Loucy (cell line): ENCODE measurements at regions not wholly inside any gene's neighbourhood (a gene's known extent, or its start where the extent isn't known, plus 50 kb on each side); places are given as distances from the start of the nearest gene placed in this dataset.

Experiments
- H2AFZ ChIP-seq: fragments of 200-600 bp; sonication (generic); 2 replicates; pipeline ENCODE4 v1.6.0; 2016; ENCODE audit warnings: antibody characterized with exemption, mild to moderate bottlenecking, low read length, moderate library complexity
- H3F3A ChIP-seq: fragments of 200-600 bp; 2 replicates; pipeline ENCODE4 v1.6.0; 2016; ENCODE audit warnings: antibody characterized with exemption, low read depth, mild to moderate bottlenecking
- H3K27me3 ChIP-seq: fragments of 200-600 bp; sonication (generic); 2 replicates; pipeline ENCODE4 v1.6.1; 2014; ENCODE audit warnings: low read length, mild to moderate bottlenecking; ENCODE audit not compliant: insufficient read depth, poor library complexity, severe bottlenecking
- H3K36me3 ChIP-seq: fragments of 200-600 bp; sonication (generic); 2 replicates; pipeline ENCODE4 v1.6.1; 2016; ENCODE audit warnings: low read length; ENCODE audit not compliant: insufficient read depth
- H3K4me1 ChIP-seq: fragments of 200-600 bp; sonication (generic); 2 replicates; pipeline ENCODE4 v1.5.1; 2014; ENCODE audit warnings: low read length, mild to moderate bottlenecking; ENCODE audit not compliant: insufficient read depth, poor library complexity, severe bottlenecking
- H3K4me2 ChIP-seq: fragments of 200-600 bp; sonication (generic); 2 replicates; pipeline ENCODE4 v1.6.0; 2014; ENCODE audit warnings: antibody characterized with exemption, low read length, low read depth, mild to moderate bottlenecking; ENCODE audit not compliant: poor library complexity, severe bottlenecking
- H3K4me3 ChIP-seq: fragments of 200-600 bp; sonication (generic); 2 replicates; pipeline ENCODE4 v1.5.1; 2014; ENCODE audit warnings: low read length, mild to moderate bottlenecking, mixed read lengths; ENCODE audit not compliant: poor library complexity, severe bottlenecking
- H3K79me2 ChIP-seq: fragments of 200-600 bp; sonication (generic); 2 replicates; pipeline ENCODE4 v1.6.1; 2014; ENCODE audit warnings: low read length; ENCODE audit not compliant: insufficient read depth
- H3K9ac ChIP-seq: fragments of 200-600 bp; sonication (generic); 2 replicates; pipeline ENCODE4 v1.6.0; 2014; ENCODE audit warnings: mild to moderate bottlenecking, low read depth, low read length, moderate library complexity; ENCODE audit not compliant: poor library complexity, severe bottlenecking
- H3K9me2 ChIP-seq: fragments of 200-600 bp; sonication (generic); replicated peaks from 2 replicates; pipeline ENCODE4 v1.6.1; 2016; ENCODE audit warnings: low read depth, low read length, mixed read lengths
- H3K9me3 ChIP-seq: fragments of 200-600 bp; sonication (generic); 2 replicates; pipeline ENCODE4 v1.6.1; 2014; ENCODE audit warnings: mild to moderate bottlenecking, antibody characterized with exemption, low read length, low read depth; ENCODE audit not compliant: insufficient read depth
- H4K20me1 ChIP-seq: fragments of 200-600 bp; sonication (generic); 2 replicates; pipeline ENCODE4 v1.6.0; 2014; ENCODE audit warnings: antibody characterized with exemption, low read length, mild to moderate bottlenecking; ENCODE audit not compliant: insufficient read depth, poor library complexity, severe bottlenecking
- CTCF ChIP-seq: fragments of 200-600 bp; sonication (generic); conservative IDR thresholded peaks from 2 replicates; pipeline ENCODE4 v1.5.1; 2014; ENCODE audit warnings: mild to moderate bottlenecking, antibody characterized with exemption, low read length
- EZH2phosphoT487 ChIP-seq: fragments of 200-600 bp; IDR thresholded peaks from 2 replicates; pipeline ENCODE4 v1.6.1; 2018; ENCODE audit warnings: antibody characterized with exemption, mild to moderate bottlenecking, moderate library complexity, borderline replicate concordance

GRCh38 chr16:72367851-72368250 lies 195.9 kb upstream of the PMFBP1 start:
- H3K4me3 ChIP-seq, result no peak overlapping the region
- H3K9me3 ChIP-seq, result no peaks in the 10 kb centered on the region
- no peaks in the 10 kb centered on the region for H3K9me2 ChIP-seq
- no peaks in the 10 kb centered on the region for H3K79me2 ChIP-seq
- H3K9ac ChIP-seq, result no peak overlapping the region
- H3K4me2 ChIP-seq, result no peak overlapping the region
- no peaks in the 10 kb centered on the region for H3F3A ChIP-seq
- H3K27me3 ChIP-seq, result no peaks in the 10 kb centered on the region
- H3K4me1 ChIP-seq, result no peaks in the 10 kb centered on the region
- H2AFZ ChIP-seq, result no peak overlapping the region
- H4K20me1 ChIP-seq, result no peaks in the 10 kb centered on the region
- TF ChIP-seq EZH2phosphoT487 (no peak), CTCF (no peak)
- H3K36me3 ChIP-seq, result no peaks in the 10 kb centered on the region

- no peaks in the 10 kb centered on the region for H3K9me2 ChIP-seq
- H4K20me1 ChIP-seq, result no peaks in the 10 kb centered on the region
- H2AFZ ChIP-seq, result no peak overlapping the region
- H3K4me1 ChIP-seq, result no peaks in the 10 kb centered on the region
- H3K27me3 ChIP-seq, result no peaks in the 10 kb centered on the region
- no peak overlapping the region for H3K9ac ChIP-seq
- H3K4me3 ChIP-seq, result no peak overlapping the region
- TF ChIP-seq EZH2phosphoT487 (no peak), CTCF (no peak)
- H3K9me3 ChIP-seq, result no peaks in the 10 kb centered on the region
- H3K36me3 ChIP-seq, result no peaks in the 10 kb centered on the region
- no peaks in the 10 kb centered on the region for H3K79me2 ChIP-seq
- no peaks in the 10 kb centered on the region for H3F3A ChIP-seq
- H3K4me2 ChIP-seq, result no peak overlapping the region
Measured at GRCh38 chr16:72362973-72363372, 191.0 kb upstream of the PMFBP1 start.

GRCh38 chr16:72362476-72362875 lies 190.5 kb upstream of the PMFBP1 start:
- Histone ChIP-seq H3K4me1 (no peaks in the 10 kb centered on the region), H3F3A (no peaks in the 10 kb centered on the region), H3K79me2 (no peaks in the 10 kb centered on the region), H2AFZ (no peak overlapping the region), H3K4me2 (no peak overlapping the region), H3K9ac (no peak overlapping the region), H3K9me3 (no peaks in the 10 kb centered on the region), H3K27me3 (no peaks in the 10 kb centered on the region), H3K9me2 (no peaks in the 10 kb centered on the region), H3K4me3 (no peak overlapping the region), H3K36me3 (no peaks in the 10 kb centered on the region), H4K20me1 (no peaks in the 10 kb centered on the region)
- TF ChIP-seq CTCF (no peak), EZH2phosphoT487 (no peak)
